RKO (cell line): ENCODE measurements at regions not wholly inside any gene's neighbourhood (a gene's known extent, or its start where the extent isn't known, plus 50 kb on each side); places are given as distances from the start of the nearest gene placed in this dataset.

Source experiments
- DNase-seq: peaks from one replicate; pipeline ENCODE4 v3.0.0-alpha.2; 2016; ENCODE audit warnings: low spot score

DNA sequence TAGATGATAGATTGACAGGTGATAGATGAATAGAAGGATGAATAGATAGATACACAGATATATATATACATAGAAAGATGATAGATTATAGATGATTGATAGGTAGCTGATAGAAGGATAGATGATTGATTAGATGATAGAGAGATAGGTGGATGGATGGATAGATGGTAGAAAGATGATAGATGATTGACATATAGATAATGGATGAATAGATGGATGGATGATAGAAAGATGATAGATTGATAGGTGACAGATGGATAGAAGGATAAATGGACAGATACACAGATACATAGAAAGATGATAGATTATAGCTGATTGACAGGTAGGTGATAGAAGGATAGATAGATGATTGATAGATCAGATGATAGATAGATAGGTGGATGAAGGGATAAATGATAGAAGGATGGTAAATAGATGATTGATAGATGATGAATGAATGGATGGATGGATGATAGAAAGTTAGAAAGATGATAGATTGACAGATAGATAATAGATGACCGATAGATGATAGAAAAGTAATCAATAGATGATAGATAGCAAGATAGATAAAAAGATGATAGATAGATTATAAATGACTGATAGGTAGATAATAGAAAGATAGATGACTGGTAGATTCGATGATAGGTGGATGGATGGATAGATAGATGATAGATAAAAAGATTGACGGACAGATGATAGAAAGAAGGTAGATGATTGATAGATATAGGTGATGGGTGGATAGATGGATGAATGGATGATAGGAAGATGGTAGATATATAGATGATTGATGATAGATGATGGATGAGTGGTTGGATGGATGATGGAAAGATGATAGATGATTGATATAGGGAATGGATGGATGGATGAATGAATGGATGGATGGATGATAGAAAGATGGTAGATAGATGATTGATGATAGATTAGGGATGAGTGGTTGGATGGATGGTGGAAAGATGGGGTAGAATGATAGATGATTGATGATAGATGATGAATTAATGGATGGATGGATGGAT, 80.4 kb downstream of the MICALL2 start:
- no peak for DNase-seq

DNA sequence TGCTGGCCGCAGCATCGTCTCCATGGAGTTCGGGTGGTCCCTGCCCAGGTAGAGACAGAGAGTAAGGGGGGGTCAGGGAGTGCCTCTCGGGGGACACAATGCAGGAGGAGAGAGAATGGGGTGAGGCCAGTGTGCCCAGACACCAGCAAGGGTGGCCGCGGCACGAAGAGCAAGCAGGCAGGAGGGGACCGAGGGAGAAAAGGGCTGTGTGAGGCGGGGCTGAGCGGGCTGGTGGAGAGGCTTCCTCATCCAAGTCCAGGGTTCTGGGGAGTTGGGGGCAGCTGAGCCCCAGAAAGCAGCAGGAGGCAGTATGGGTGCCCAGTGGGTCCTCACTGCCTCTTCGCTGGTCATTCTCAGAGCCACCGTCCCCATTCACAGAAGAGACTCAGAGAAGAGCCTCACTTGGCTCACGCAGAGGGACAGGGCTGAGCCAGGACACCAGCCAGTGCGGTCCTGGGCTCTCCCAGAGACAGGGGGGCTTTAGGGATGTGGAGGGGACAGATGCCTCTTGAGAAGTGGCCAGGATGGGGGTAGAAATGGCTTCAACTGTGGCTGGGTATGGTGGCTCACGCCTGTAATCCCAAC, 78.9 kb downstream of the MICALL2 start:
- no peak for DNase-seq

DNA sequence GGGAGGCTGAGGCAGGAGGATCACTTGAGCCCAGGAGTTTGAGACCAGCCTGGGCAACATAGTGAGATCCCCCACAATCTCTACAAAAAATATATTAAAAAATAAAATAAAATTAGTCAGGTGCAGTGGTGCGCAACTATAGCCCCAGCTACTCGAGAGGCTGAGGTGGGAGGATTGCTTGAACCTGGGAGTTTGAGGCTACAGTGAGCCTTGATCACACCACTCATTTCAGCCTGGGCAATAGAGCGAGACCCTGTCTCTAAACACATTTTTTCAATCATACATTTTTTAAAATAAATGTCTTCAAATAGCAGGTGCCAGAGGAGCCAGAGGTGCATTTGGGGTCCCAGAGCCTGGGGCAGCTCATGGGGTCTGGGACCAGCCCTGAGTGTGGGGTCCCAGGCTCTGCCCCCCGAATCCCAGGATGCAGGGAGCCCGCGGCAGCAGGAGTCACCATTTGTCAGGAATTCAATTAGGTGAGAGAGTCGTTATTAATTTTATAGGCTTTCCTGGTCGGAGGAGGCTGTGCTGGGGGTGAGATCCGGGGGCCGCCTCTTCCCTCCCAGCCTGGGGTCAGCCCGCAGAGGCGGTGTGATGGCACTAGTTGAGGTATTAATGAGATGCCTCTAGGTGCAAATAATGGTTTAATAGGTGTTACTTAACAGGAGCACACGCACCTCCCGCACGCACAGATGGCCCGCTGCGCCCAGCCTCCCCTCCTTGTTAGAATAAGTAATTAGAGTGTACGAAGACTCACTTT, 78.3 kb downstream of the MICALL2 start:
- DNase-seq, result no peak

DNA sequence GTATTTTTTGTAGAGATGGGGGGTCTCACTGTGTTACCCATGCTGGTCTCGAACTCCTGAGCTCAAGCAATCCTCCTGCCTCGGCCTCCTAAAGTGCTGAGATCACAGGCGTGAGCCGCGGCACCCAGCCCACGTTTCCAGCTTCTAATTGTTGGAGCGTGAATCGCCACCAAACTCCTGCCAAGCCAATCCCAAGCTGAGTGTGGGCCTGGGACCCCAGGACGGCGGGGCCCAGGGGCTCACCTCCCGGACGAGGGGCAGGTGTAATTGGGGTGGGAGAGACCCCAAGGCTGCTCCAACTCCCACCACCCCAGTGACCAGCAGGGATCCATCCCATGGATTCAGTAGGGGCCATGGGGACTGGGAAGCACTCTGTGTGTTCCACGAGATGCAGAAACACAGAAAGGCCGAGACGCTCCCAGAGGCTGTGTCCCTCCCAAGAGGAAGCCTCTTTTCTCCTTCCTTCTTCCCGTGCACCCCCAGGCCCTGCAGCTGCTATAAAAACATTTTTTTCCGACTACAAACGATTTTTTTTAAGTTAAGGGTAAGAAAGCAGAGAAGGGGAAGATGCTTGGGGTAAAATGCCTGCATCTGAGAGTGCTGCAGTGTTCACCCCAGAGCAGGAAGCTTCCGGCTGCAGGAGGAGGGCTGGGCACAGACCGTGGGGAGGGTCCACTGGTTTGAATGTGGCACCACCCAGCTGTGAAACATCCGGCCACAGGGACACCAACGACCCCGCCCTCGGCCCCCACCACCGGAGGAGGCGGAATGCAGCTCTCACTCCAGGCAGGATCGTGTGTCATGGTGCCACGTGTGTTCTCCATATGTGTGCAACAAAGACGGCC, 76.5 kb downstream of the MICALL2 start:
- no peak for DNase-seq

DNA sequence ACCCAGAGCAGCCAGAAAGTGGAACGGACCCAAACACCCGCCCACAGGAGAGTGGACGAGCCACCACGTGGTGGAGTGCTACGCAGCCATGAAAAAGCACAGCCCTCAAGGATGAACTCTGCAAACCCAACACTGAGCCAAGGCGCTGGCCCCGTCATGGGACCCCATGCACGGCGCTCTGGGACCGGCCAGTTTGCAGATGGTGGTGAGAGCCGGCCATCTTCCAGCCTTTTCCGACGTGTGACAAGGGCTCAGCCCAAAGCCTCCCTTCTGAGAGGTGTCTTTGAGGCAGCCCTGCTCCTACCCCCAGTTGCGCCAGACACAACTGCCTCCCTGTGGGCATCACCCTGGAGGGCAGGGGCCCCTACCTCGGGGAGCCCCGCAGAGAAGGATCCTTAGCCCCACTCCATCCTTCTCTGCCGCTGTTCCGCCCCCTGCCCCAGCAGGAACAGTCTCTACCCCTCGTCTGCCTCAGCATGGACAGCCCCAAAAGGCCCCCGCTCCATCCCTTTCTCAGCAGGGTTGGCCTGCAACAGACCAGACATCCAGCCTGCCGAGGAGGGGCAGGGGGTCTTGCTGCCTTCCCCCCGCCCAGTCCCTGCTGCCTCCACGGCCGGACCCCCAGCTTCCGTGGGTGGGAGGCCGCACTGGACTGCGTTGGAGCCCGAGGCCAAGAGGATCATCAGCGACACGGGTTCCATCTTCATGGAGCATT, 75.7 kb downstream of the MICALL2 start:
- no peak for DNase-seq

DNA sequence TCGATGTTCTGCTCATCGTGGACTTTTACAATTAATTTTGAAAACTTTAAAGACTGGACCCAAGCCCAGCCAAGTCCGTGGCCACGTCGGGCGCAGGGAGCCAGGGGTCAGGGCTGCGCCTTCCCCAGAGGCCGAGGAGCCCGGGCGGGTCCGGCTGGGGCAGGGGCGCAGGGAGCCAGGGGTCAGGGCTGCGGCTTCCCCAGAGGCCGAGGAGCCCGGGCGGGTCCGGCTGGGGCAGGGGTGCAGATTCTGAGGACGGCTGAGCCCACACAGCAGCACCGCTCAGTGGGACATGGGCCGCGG, 75.2 kb downstream of the MICALL2 start:
- DNase-seq, result no peak
